NCI-H2171 treated with DMSO at 0.1 percent for 48 hours (cell line): ENCODE measurements at regions not wholly inside any gene's neighbourhood (a gene's known extent, or its start where the extent isn't known, plus 50 kb on each side); places are given as distances from the start of the nearest gene placed in this dataset.
"Not testable (repeated sequence)": the region's sequence is repeated elsewhere in the genome, so short reads cannot be mapped to it uniquely, and the experiment has no call there.

Source experiments
- DNase-seq: peaks from one replicate; lab custom pipeline; 2025; lab: John Stamatoyannopoulos, UW

GRCh38 chr3:162640208-162640607, 1143.6 kb downstream of the OTOL1 start:
- not testable (repeated sequence) for DNase-seq

GRCh38 chr3:162641317-162641716, 1144.7 kb downstream of the OTOL1 start:
- DNase-seq = no peak

- no peak for DNase-seq
Measured at GRCh38 chr3:162641907-162642306, 1145.3 kb downstream of the OTOL1 start.

- no peak for DNase-seq
Measured at GRCh38 chr3:162643245-162643644, 1146.6 kb downstream of the OTOL1 start.

- no peak for DNase-seq
Measured at GRCh38 chr3:162647321-162647720, 1150.7 kb downstream of the OTOL1 start.

GRCh38 chr3:162658003-162658402, 1161.4 kb downstream of the OTOL1 start:
- DNase-seq = no peak

- DNase-seq = no peak
Measured at GRCh38 chr3:162665684-162666391, 1169.2 kb downstream of the OTOL1 start.

- no peak for DNase-seq
Measured at GRCh38 chr3:162666835-162667234, 1170.2 kb downstream of the OTOL1 start.

GRCh38 chr3:162670181-162670580, 1173.6 kb downstream of the OTOL1 start:
- DNase-seq = no peak

GRCh38 chr3:162677475-162677874, 1180.9 kb downstream of the OTOL1 start:
- DNase-seq = no peak

- no peak for DNase-seq
Measured at GRCh38 chr3:162678941-162679340, 1182.3 kb downstream of the OTOL1 start.

- no peak for DNase-seq
Measured at GRCh38 chr3:162684260-162684659, 1187.7 kb downstream of the OTOL1 start.

GRCh38 chr3:162699291-162699690, 1202.7 kb downstream of the OTOL1 start:
- no peak for DNase-seq

- DNase-seq = no peak
Measured at GRCh38 chr3:162701211-162701610, 1204.6 kb downstream of the OTOL1 start.

- no peak for DNase-seq
Measured at GRCh38 chr3:162702768-162703385, 1206.3 kb downstream of the OTOL1 start.

GRCh38 chr3:162704238-162704637, 1207.6 kb downstream of the OTOL1 start:
- no peak for DNase-seq

- no peak for DNase-seq
Measured at GRCh38 chr3:162704799-162705385, 1208.3 kb downstream of the OTOL1 start.

- DNase-seq = not testable (repeated sequence)
Measured at GRCh38 chr3:162708394-162708793, 1211.8 kb downstream of the OTOL1 start.

- not testable (repeated sequence) for DNase-seq
Measured at GRCh38 chr3:162708942-162709706, 1212.5 kb downstream of the OTOL1 start.

GRCh38 chr3:162710332-162711112, 1213.9 kb downstream of the OTOL1 start:
- DNase-seq = no peak

- DNase-seq = not testable (repeated sequence)
Measured at GRCh38 chr3:162717074-162717473, 1220.5 kb downstream of the OTOL1 start.

GRCh38 chr3:162718697-162719096, 1222.1 kb downstream of the OTOL1 start:
- DNase-seq = no peak
